IPS-18c (cell line): ENCODE measurements at regions not wholly inside any gene's neighbourhood (a gene's known extent, or its start where the extent isn't known, plus 50 kb on each side); places are given as distances from the start of the nearest gene placed in this dataset.

Experiments
- H3K4me3 ChIP-seq: 2 replicates; pipeline ENCODE4 v1.7.0; 2013; ENCODE audit warnings: low read depth, mild to moderate bottlenecking, low read length, moderate library complexity; ENCODE audit not compliant: insufficient read depth
- H3K9me3 ChIP-seq: one replicate; pipeline ENCODE4 v1.6.1; 2013; ENCODE audit warnings: mild to moderate bottlenecking, low read length, moderate library complexity; ENCODE audit not compliant: control insufficient read depth, insufficient read depth

GRCh38 chr5:173667702-173668101 lies 51.3 kb upstream of the BOD1 start:
- Histone ChIP-seq H3K4me3 (no peak overlapping the region), H3K9me3 (peaks cover 8% of the 10 kb centered on the region)

GRCh38 chr5:173668245-173668800 lies 51.9 kb upstream of the BOD1 start:
- Histone ChIP-seq H3K9me3 (peaks cover 8% of the 10 kb centered on the region), H3K4me3 (peak overlapping the region; percentile 6; the same call in 1 of the 2 replicates)

- Histone ChIP-seq H3K4me3 (no peak overlapping the region), H3K9me3 (peaks cover 8% of the 10 kb centered on the region)
Observed at GRCh38 chr5:173668910-173669309, 52.5 kb upstream of the BOD1 start.

- peaks cover 8% of the 10 kb centered on the region for H3K9me3 ChIP-seq
- H3K4me3 ChIP-seq = no peak overlapping the region
Observed at GRCh38 chr5:173669483-173669882, 53.0 kb upstream of the BOD1 start.

GRCh38 chr5:173670130-173670651 lies 53.7 kb upstream of the BOD1 start:
- H3K4me3 ChIP-seq = no peak overlapping the region
- H3K9me3 ChIP-seq = peaks cover 8% of the 10 kb centered on the region

- H3K4me3 ChIP-seq = no peak overlapping the region
- peaks cover 8% of the 10 kb centered on the region for H3K9me3 ChIP-seq
Observed at GRCh38 chr5:173670791-173671120, 54.3 kb upstream of the BOD1 start.

- Histone ChIP-seq H3K4me3 (no peak overlapping the region), H3K9me3 (peaks cover 8% of the 10 kb centered on the region)
Observed at GRCh38 chr5:173671121-173671949, 54.9 kb upstream of the BOD1 start.

- H3K9me3 ChIP-seq = peaks cover 8% of the 10 kb centered on the region
- H3K4me3 ChIP-seq = no peak overlapping the region
Observed at GRCh38 chr5:173672166-173672565, 55.7 kb upstream of the BOD1 start.

GRCh38 chr5:173672891-173673290 lies 56.4 kb upstream of the BOD1 start:
- Histone ChIP-seq H3K4me3 (no peak overlapping the region), H3K9me3 (peaks cover 8% of the 10 kb centered on the region)

- Histone ChIP-seq H3K9me3 (peaks cover 3% of the 10 kb centered on the region), H3K4me3 (no peak overlapping the region)
Observed at GRCh38 chr5:173673295-173674101, 57.0 kb upstream of the BOD1 start.

GRCh38 chr5:173675287-173675996 lies 59.0 kb upstream of the BOD1 start:
- no peaks in the 10 kb centered on the region for H3K9me3 ChIP-seq

GRCh38 chr5:173676375-173676774 lies 59.9 kb upstream of the BOD1 start:
- Histone ChIP-seq H3K4me3 (no peak overlapping the region), H3K9me3 (no peaks in the 10 kb centered on the region)

More at GRCh38 chr5:173675287-173675996, 59.0 kb upstream of the BOD1 start:
- H3K4me3 ChIP-seq = no peak overlapping the region

GRCh38 chr5:173677125-173677672 lies 60.7 kb upstream of the BOD1 start:
- Histone ChIP-seq H3K9me3 (no peaks in the 10 kb centered on the region), H3K4me3 (no peak overlapping the region)

- Histone ChIP-seq H3K9me3 (no peaks in the 10 kb centered on the region), H3K4me3 (no peak overlapping the region)
Observed at GRCh38 chr5:173679909-173680630, 63.6 kb upstream of the BOD1 start.

- H3K9me3 ChIP-seq = no peaks in the 10 kb centered on the region
- H3K4me3 ChIP-seq = no peak overlapping the region
Observed at GRCh38 chr5:173680660-173681242, 64.3 kb upstream of the BOD1 start.

- Histone ChIP-seq H3K4me3 (no peak overlapping the region), H3K9me3 (no peaks in the 10 kb centered on the region)
Observed at GRCh38 chr5:173682313-173682712, 65.9 kb upstream of the BOD1 start.
